Gastroesophageal sphincter (tissue), 3 donors: ENCODE measurements at regions not wholly inside any gene's neighbourhood (a gene's known extent, or its start where the extent isn't known, plus 50 kb on each side); places are given as distances from the start of the nearest gene placed in this dataset.

Experiments
- POLR2AphosphoS5 ChIP-seq: sonication (generic); formaldehyde crosslinking; IDR thresholded peaks from one replicate; pipeline ENCODE4 v1.6.1; 2017; ENCODE audit warnings: antibody characterized with exemption
- TF ChIP-seq, protein P1 (sequence below), 4 experiments: fragments of 200-600 bp in 2 of 4; fragments of 450-650 bp in 2 of 4; sonication (generic) in 1 of 4; IDR thresholded peaks; one replicate each; pipeline ENCODE4 v1.5.1; 2017 to 2019; ENCODE audit warnings: antibody characterized with exemption in 4 of 4, mild to moderate bottlenecking in 2 of 4, moderate library complexity in 2 of 4

- TF ChIP-seq, protein P1, sequence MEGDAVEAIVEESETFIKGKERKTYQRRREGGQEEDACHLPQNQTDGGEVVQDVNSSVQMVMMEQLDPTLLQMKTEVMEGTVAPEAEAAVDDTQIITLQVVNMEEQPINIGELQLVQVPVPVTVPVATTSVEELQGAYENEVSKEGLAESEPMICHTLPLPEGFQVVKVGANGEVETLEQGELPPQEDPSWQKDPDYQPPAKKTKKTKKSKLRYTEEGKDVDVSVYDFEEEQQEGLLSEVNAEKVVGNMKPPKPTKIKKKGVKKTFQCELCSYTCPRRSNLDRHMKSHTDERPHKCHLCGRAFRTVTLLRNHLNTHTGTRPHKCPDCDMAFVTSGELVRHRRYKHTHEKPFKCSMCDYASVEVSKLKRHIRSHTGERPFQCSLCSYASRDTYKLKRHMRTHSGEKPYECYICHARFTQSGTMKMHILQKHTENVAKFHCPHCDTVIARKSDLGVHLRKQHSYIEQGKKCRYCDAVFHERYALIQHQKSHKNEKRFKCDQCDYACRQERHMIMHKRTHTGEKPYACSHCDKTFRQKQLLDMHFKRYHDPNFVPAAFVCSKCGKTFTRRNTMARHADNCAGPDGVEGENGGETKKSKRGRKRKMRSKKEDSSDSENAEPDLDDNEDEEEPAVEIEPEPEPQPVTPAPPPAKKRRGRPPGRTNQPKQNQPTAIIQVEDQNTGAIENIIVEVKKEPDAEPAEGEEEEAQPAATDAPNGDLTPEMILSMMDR (IDR thresholded peaks at IDR 0.05), result no peak
- no peak for TF ChIP-seq POLR2AphosphoS5
Measured at GRCh38 chr17:6248061-6248460, 177.9 kb downstream of the WSCD1 start.
